Mesenchymal stem cell (in vitro differentiated cells and primary cell): ENCODE measurements at regions not wholly inside any gene's neighbourhood (a gene's known extent, or its start where the extent isn't known, plus 50 kb on each side); places are given as distances from the start of the nearest gene placed in this dataset.

Experiments
- DNase-seq: peaks from one replicate; pipeline ENCODE4 v3.0.0-alpha.2; 2013
- H2AFZ ChIP-seq: one replicate; pipeline ENCODE4 v1.6.1; 2013; ENCODE audit warnings: low read depth, mild to moderate bottlenecking, control low read depth, inconsistent platforms, low read length, moderate library complexity
- H2AK5ac ChIP-seq: 2 replicates; pipeline ENCODE4 v1.6.1; 2013; ENCODE audit warnings: low read length, moderate library complexity, mild to moderate bottlenecking, inconsistent platforms; ENCODE audit not compliant: severe bottlenecking
- H2BK120ac ChIP-seq: one replicate; pipeline ENCODE4 v1.6.1; 2013; ENCODE audit warnings: low read depth, mild to moderate bottlenecking, inconsistent platforms, low read length, moderate library complexity
- H2BK12ac ChIP-seq, 2 experiments: one replicate each; pipeline ENCODE4 v1.6.1; 2013; ENCODE audit warnings: inconsistent platforms in 2 of 2, low read length in 2 of 2, mild to moderate bottlenecking in 2 of 2, moderate library complexity in 2 of 2, control low read depth in 1 of 2
- H2BK15ac ChIP-seq: one replicate; pipeline ENCODE4 v1.6.1; 2013; ENCODE audit warnings: mild to moderate bottlenecking, low read depth, inconsistent platforms; ENCODE audit not compliant: poor library complexity, severe bottlenecking
- H2BK5ac ChIP-seq: 2 replicates; pipeline ENCODE4 v1.6.1; 2013; ENCODE audit warnings: low read depth, mild to moderate bottlenecking, low read length, control low read depth, inconsistent platforms; ENCODE audit not compliant: poor library complexity, severe bottlenecking
- H3K14ac ChIP-seq, 2 experiments: one replicate each; pipeline ENCODE4 v1.6.1; 2013; ENCODE audit warnings: inconsistent platforms in 2 of 2, low read length in 2 of 2, control low read depth in 1 of 2, mild to moderate bottlenecking in 1 of 2, moderate library complexity in 1 of 2
- H3K18ac ChIP-seq, 2 experiments: one replicate each; pipeline ENCODE4 v1.6.1; 2013; ENCODE audit warnings: inconsistent platforms in 2 of 2, low read length in 2 of 2, control low read depth in 1 of 2, low read depth in 1 of 2, mild to moderate bottlenecking in 1 of 2
- H3K23ac ChIP-seq, 2 experiments: one replicate each; pipeline ENCODE4 v1.6.1; 2013; ENCODE audit warnings: inconsistent platforms in 2 of 2, low read length in 2 of 2, mild to moderate bottlenecking in 2 of 2, moderate library complexity in 2 of 2, control low read depth in 1 of 2
- H3K27ac ChIP-seq: 2 replicates; pipeline ENCODE4 v1.5.1; 2013; ENCODE audit warnings: mild to moderate bottlenecking, moderate library complexity, low read length, control low read depth, inconsistent platforms; ENCODE audit not compliant: poor library complexity, severe bottlenecking
- H3K27me3 ChIP-seq, 2 experiments: 2 replicates each; pipeline versions ENCODE4 v1.6.1 to v1.7.0; 2013; ENCODE audit warnings: low read length in 2 of 2, mild to moderate bottlenecking in 2 of 2, moderate library complexity in 2 of 2, control low read depth in 1 of 2, inconsistent platforms in 1 of 2; ENCODE audit not compliant: control insufficient read depth in 1 of 2, insufficient read depth in 1 of 2
- H3K36me3 ChIP-seq, 2 experiments: 2 replicates each; pipeline versions ENCODE4 v1.6.1 to v1.7.0; 2013; ENCODE audit warnings: low read length in 2 of 2, control low read depth in 1 of 2, inconsistent platforms in 1 of 2, low read depth in 1 of 2, mild to moderate bottlenecking in 1 of 2; ENCODE audit not compliant: insufficient read depth in 2 of 2, control insufficient read depth in 1 of 2
- H3K4ac ChIP-seq, 2 experiments: one replicate each; pipeline ENCODE4 v1.6.1; 2013; ENCODE audit warnings: inconsistent platforms in 2 of 2, low read length in 2 of 2, mild to moderate bottlenecking in 2 of 2, moderate library complexity in 2 of 2, control low read depth in 1 of 2, low read depth in 1 of 2
- H3K4me1 ChIP-seq: 2 replicates; pipeline ENCODE4 v1.6.1; 2013; ENCODE audit warnings: low read depth, low read length, control low read depth; ENCODE audit not compliant: control insufficient read depth, insufficient read depth
- H3K4me2 ChIP-seq: 2 replicates; pipeline ENCODE4 v1.6.1; 2013; ENCODE audit warnings: low read length, mild to moderate bottlenecking, inconsistent platforms; ENCODE audit not compliant: poor library complexity, severe bottlenecking
- H3K4me3 ChIP-seq, 2 experiments: 2 replicates each; pipeline versions ENCODE4 v1.5.1 to v1.7.0; 2013; ENCODE audit warnings: low read length in 2 of 2, mild to moderate bottlenecking in 2 of 2, control low read depth in 1 of 2, low read depth in 1 of 2; ENCODE audit not compliant: insufficient read depth in 1 of 2
- H3K79me1 ChIP-seq: replicated peaks from 2 replicates; pipeline ENCODE4 v1.6.1; 2013; ENCODE audit warnings: mild to moderate bottlenecking, control low read depth, low read length, inconsistent platforms; ENCODE audit not compliant: poor library complexity, severe bottlenecking
- H3K9ac ChIP-seq: 2 replicates; pipeline ENCODE4 v1.7.0; 2013; ENCODE audit warnings: mild to moderate bottlenecking, low read length, moderate library complexity
- H3K9me3 ChIP-seq: 2 replicates; pipeline ENCODE4 v1.7.0; 2013; ENCODE audit warnings: mild to moderate bottlenecking, low read length; ENCODE audit not compliant: control insufficient read depth
- H4K8ac ChIP-seq: one replicate; pipeline ENCODE4 v1.6.1; 2013; ENCODE audit warnings: inconsistent platforms, mild to moderate bottlenecking, low read length, moderate library complexity
- H4K91ac ChIP-seq: one replicate; pipeline ENCODE4 v1.6.1; 2013; ENCODE audit warnings: mild to moderate bottlenecking, low read length, inconsistent platforms
- WGBS: methylation state at CpG from one replicate; pipeline ENCODE4 v1.1.7; 2013; ENCODE audit warnings: mixed read lengths; 5-methylcytosine and 5-hydroxymethylcytosine counted together

GRCh38 chr5:124644582-124644981 lies 101.9 kb downstream of the ZNF608 start:
- no peak overlapping the region for H3K4ac ChIP-seq
- peaks cover 26% of the 10 kb centered on the region for H3K4me1 ChIP-seq

GRCh38 chr5:124644138-124644537 lies 102.3 kb downstream of the ZNF608 start:
- no peak overlapping the region for H2BK120ac ChIP-seq
- no peak overlapping the region for H2BK5ac ChIP-seq
- peak; percentile 85 for DNase-seq
- no peak overlapping the region for H3K27ac ChIP-seq
- H3K9me3 ChIP-seq, result no peaks in the 10 kb centered on the region
- no peak overlapping the region for H3K23ac ChIP-seq
- H4K8ac ChIP-seq, result peak overlapping the region; percentile 8
- H3K18ac ChIP-seq, result peak overlapping the region in 1 of 2 experiments; percentile 89
- peak overlapping the region in 1 of 2 experiments; percentile 87 for H2BK12ac ChIP-seq
- H3K4me3 ChIP-seq, result no peak overlapping the region
- H4K91ac ChIP-seq, result no peak overlapping the region
- H2AK5ac ChIP-seq, result no peak overlapping the region
- H3K4me1 ChIP-seq, result peaks cover 24% of the 10 kb centered on the region
- H3K9ac ChIP-seq, result no peak overlapping the region
- no peak overlapping the region for H2BK15ac ChIP-seq
- H3K36me3 ChIP-seq, result peaks cover 22 to 34% of the 10 kb centered on the region in 2 experiments
- no peak overlapping the region for H2AFZ ChIP-seq
- H3K14ac ChIP-seq, result peak overlapping the region in 1 of 2 experiments; percentile 77
- H3K27me3 ChIP-seq, result no peaks in the 10 kb centered on the region
- H3K4me2 ChIP-seq, result no peak overlapping the region
- 22% methylated on average over 9 of the region's 9 CpGs for WGBS
- H3K79me1 ChIP-seq, result peaks cover 34% of the 10 kb centered on the region
- H3K4ac ChIP-seq, result peak overlapping the region in 1 of 2 experiments; percentile 78

More at GRCh38 chr5:124644582-124644981, 101.9 kb downstream of the ZNF608 start:
- whole genome bisulfite sequencing, result 100% methylated on average over 1 of the region's 1 CpG
- no peak overlapping the region for H3K4me3 ChIP-seq
- H2BK15ac ChIP-seq, result no peak overlapping the region
- no peak overlapping the region for H4K8ac ChIP-seq
- no peak overlapping the region for H3K9ac ChIP-seq
- H3K14ac ChIP-seq, result no peak overlapping the region
- no peak overlapping the region for H2AFZ ChIP-seq
- no peak overlapping the region for H2BK120ac ChIP-seq
- no peak overlapping the region for H2AK5ac ChIP-seq
- H2BK12ac ChIP-seq, result no peak overlapping the region
- H3K23ac ChIP-seq, result no peak overlapping the region
- H3K79me1 ChIP-seq, result peaks cover 34% of the 10 kb centered on the region
- H3K4me2 ChIP-seq, result no peak overlapping the region
- H3K9me3 ChIP-seq, result no peaks in the 10 kb centered on the region
- H3K18ac ChIP-seq, result peak overlapping the region in 1 of 2 experiments; percentile 41
- no peak for DNase-seq
- peaks cover 22 to 34% of the 10 kb centered on the region in 2 experiments for H3K36me3 ChIP-seq
- H3K27ac ChIP-seq, result no peak overlapping the region
- no peak overlapping the region for H4K91ac ChIP-seq
- H2BK5ac ChIP-seq, result no peak overlapping the region
- H3K27me3 ChIP-seq, result no peaks in the 10 kb centered on the region

GRCh38 chr5:124643336-124643735 lies 103.1 kb downstream of the ZNF608 start:
- Histone ChIP-seq H3K79me1 (peaks cover 34% of the 10 kb centered on the region), H2AFZ (no peak overlapping the region), H2BK120ac (no peak overlapping the region), H4K91ac (no peak overlapping the region), H3K18ac (peak overlapping the region in 1 of 2 experiments; percentile 57), H3K27me3 (no peaks in the 10 kb centered on the region), H3K9me3 (no peaks in the 10 kb centered on the region), H3K4me1 (peaks cover 20% of the 10 kb centered on the region), H2AK5ac (peak overlapping the region; percentile 31), H2BK5ac (no peak overlapping the region), H3K23ac (no peak overlapping the region), H3K14ac (no peak overlapping the region), H4K8ac (no peak overlapping the region), H3K9ac (no peak overlapping the region), H2BK15ac (no peak overlapping the region), H3K4ac (peak overlapping the region in 1 of 2 experiments; percentile 20), H3K36me3 (peaks cover 20 to 28% of the 10 kb centered on the region in 2 experiments), H3K4me3 (no peak overlapping the region), H2BK12ac (no peak overlapping the region), H3K4me2 (no peak overlapping the region), H3K27ac (no peak overlapping the region)
- DNase-seq, result peak; percentile 25
- 87% methylated on average over 5 of the region's 7 CpGs for WGBS

GRCh38 chr5:124642151-124642550 lies 104.3 kb downstream of the ZNF608 start:
- no peak overlapping the region for H4K8ac ChIP-seq
- no peak overlapping the region for H2BK5ac ChIP-seq
- no peak overlapping the region for H3K18ac ChIP-seq
- H3K36me3 ChIP-seq, result peaks cover 16 to 19% of the 10 kb centered on the region in 2 experiments
- H3K9ac ChIP-seq, result no peak overlapping the region
- peaks cover 29% of the 10 kb centered on the region for H3K79me1 ChIP-seq
- H3K4me2 ChIP-seq, result no peak overlapping the region
- H3K4ac ChIP-seq, result no peak overlapping the region
- no peak overlapping the region for H2AK5ac ChIP-seq
- no peak overlapping the region for H3K27ac ChIP-seq
- no peak overlapping the region for H3K14ac ChIP-seq
- peak overlapping the region; percentile 3 for H2BK15ac ChIP-seq
- no peak overlapping the region for H4K91ac ChIP-seq
- no peak overlapping the region for H3K4me3 ChIP-seq
- peak; percentile 11 for DNase-seq
- H2BK120ac ChIP-seq, result no peak overlapping the region
- H2BK12ac ChIP-seq, result peak overlapping the region in 1 of 2 experiments; percentile 69
- H3K27me3 ChIP-seq, result no peaks in the 10 kb centered on the region
- 60% methylated on average over 1 of the region's 2 CpGs for WGBS
- H3K4me1 ChIP-seq, result peaks cover 13% of the 10 kb centered on the region
- no peak overlapping the region for H3K23ac ChIP-seq
- H2AFZ ChIP-seq, result no peak overlapping the region
- no peaks in the 10 kb centered on the region for H3K9me3 ChIP-seq
